GM18502 (cell line): ENCODE measurements at regions not wholly inside any gene's neighbourhood (a gene's known extent, or its start where the extent isn't known, plus 50 kb on each side); places are given as distances from the start of the nearest gene placed in this dataset.

Source experiments
- ATAC-seq: cut with Tn5 transposase; IDR thresholded peaks from one replicate; pipeline ENCODE4 v1.9.1; 2021; ENCODE audit warnings: mild to moderate bottlenecking; ENCODE audit not compliant: unreplicated experiment, poor library complexity

- ATAC-seq: no peak
Measured at GRCh38 chr5:5726401-5726800, 303.9 kb downstream of the ICE1 start.

GRCh38 chr5:5721881-5722280, 299.4 kb downstream of the ICE1 start:
- ATAC-seq: no peak

- ATAC-seq: no peak
Measured at GRCh38 chr5:5719292-5719691, 296.8 kb downstream of the ICE1 start.

- no peak for ATAC-seq
Measured at GRCh38 chr5:5716665-5717064, 294.2 kb downstream of the ICE1 start.

GRCh38 chr5:5711592-5711991, 289.1 kb downstream of the ICE1 start:
- no peak for ATAC-seq

GRCh38 chr5:5711112-5711511, 288.6 kb downstream of the ICE1 start:
- ATAC-seq: no peak

GRCh38 chr5:5710471-5710870, 288.0 kb downstream of the ICE1 start:
- no peak for ATAC-seq

- ATAC-seq: no peak
Measured at GRCh38 chr5:5708367-5708919, 286.0 kb downstream of the ICE1 start.

- ATAC-seq: no peak
Measured at GRCh38 chr5:5705010-5705409, 282.5 kb downstream of the ICE1 start.

- no peak for ATAC-seq
Measured at GRCh38 chr5:5704352-5704751, 281.9 kb downstream of the ICE1 start.

- ATAC-seq: no peak
Measured at GRCh38 chr5:5702934-5703333, 280.5 kb downstream of the ICE1 start.

GRCh38 chr5:5700549-5700948, 278.1 kb downstream of the ICE1 start:
- ATAC-seq: no peak

- no peak for ATAC-seq
Measured at GRCh38 chr5:5699062-5699461, 276.6 kb downstream of the ICE1 start.

GRCh38 chr5:5695266-5695665, 272.8 kb downstream of the ICE1 start:
- ATAC-seq: no peak

GRCh38 chr5:5688925-5689310, 266.4 kb downstream of the ICE1 start:
- ATAC-seq: no peak

- ATAC-seq: no peak
Measured at GRCh38 chr5:5688194-5688924, 265.9 kb downstream of the ICE1 start.

GRCh38 chr5:5687113-5687512, 264.6 kb downstream of the ICE1 start:
- ATAC-seq: no peak

- ATAC-seq: no peak
Measured at GRCh38 chr5:5686356-5686755, 263.9 kb downstream of the ICE1 start.

- ATAC-seq: no peak
Measured at GRCh38 chr5:5685737-5686136, 263.3 kb downstream of the ICE1 start.

GRCh38 chr5:5683174-5683573, 260.7 kb downstream of the ICE1 start:
- no peak for ATAC-seq

GRCh38 chr5:5678909-5679308, 256.4 kb downstream of the ICE1 start:
- no peak for ATAC-seq

GRCh38 chr5:5677738-5678137, 255.3 kb downstream of the ICE1 start:
- no peak for ATAC-seq
